Neural progenitor cell (in vitro differentiated cells): ENCODE measurements at regions not wholly inside any gene's neighbourhood (a gene's known extent, or its start where the extent isn't known, plus 50 kb on each side); places are given as distances from the start of the nearest gene placed in this dataset.

ENCODE experiments used
- DNase-seq: peaks from one replicate; pipeline ENCODE4 v3.0.0-alpha.2; 2016; ENCODE audit warnings: low spot score
- H2AFZ ChIP-seq: fragments of 200-600 bp; sonication (generic); replicated peaks from 2 replicates; pipeline ENCODE4 v1.6.1; 2016; ENCODE audit warnings: antibody characterized with exemption
- H3F3A ChIP-seq: fragments of 200-600 bp; sonication (generic); 2 replicates; pipeline ENCODE4 v1.6.1; 2016; ENCODE audit warnings: antibody characterized with exemption, low read depth
- H3K27ac ChIP-seq: fragments of 200-600 bp; sonication (generic); 2 replicates; pipeline ENCODE4 v1.5.1; 2016; ENCODE audit warnings: mild to moderate bottlenecking
- H3K27me3 ChIP-seq: fragments of 200-600 bp; sonication (generic); 2 replicates; pipeline ENCODE4 v1.6.1; 2016; ENCODE audit warnings: mild to moderate bottlenecking, moderate library complexity
- H3K36me3 ChIP-seq: fragments of 200-600 bp; sonication (generic); 2 replicates; pipeline ENCODE4 v1.5.1; 2016
- H3K4me1 ChIP-seq: fragments of 200-600 bp; sonication (generic); 2 replicates; pipeline ENCODE4 v1.6.1; 2016; ENCODE audit warnings: mixed run types
- H3K4me2 ChIP-seq: fragments of 200-600 bp; sonication (generic); 2 replicates; pipeline ENCODE4 v1.6.1; 2016
- H3K4me3 ChIP-seq: fragments of 200-600 bp; sonication (generic); 2 replicates; pipeline ENCODE4 v1.5.1; 2016
- H3K79me2 ChIP-seq: fragments of 200-600 bp; sonication (generic); 2 replicates; pipeline ENCODE4 v1.6.1; 2016; ENCODE audit warnings: low read depth
- H3K9ac ChIP-seq: fragments of 200-600 bp; sonication (generic); 2 replicates; pipeline ENCODE4 v1.6.1; 2016
- H3K9me3 ChIP-seq: fragments of 200-600 bp; sonication (generic); 2 replicates; pipeline ENCODE4 v1.5.1; 2016; ENCODE audit warnings: low read depth
- H4K20me1 ChIP-seq: fragments of 200-600 bp; sonication (generic); 2 replicates; pipeline ENCODE4 v1.6.1; 2016; ENCODE audit warnings: low read depth
- H3K27ac Mint-ChIP-seq: 3 replicates; pipeline ENCODE4 v1.8.0; 2021; ENCODE audit warnings: mixed read lengths
- H3K27me3 Mint-ChIP-seq: 2 replicates; pipeline ENCODE4 v1.8.0; 2022; ENCODE audit warnings: low read depth, mild to moderate bottlenecking, inconsistent platforms, moderate library complexity, mixed read lengths; ENCODE audit not compliant: insufficient read depth
- H3K36me3 Mint-ChIP-seq: 3 replicates; pipeline ENCODE4 v1.8.0; 2021; ENCODE audit warnings: mixed read lengths
- H3K4me1 Mint-ChIP-seq: 3 replicates; pipeline ENCODE4 v1.8.0; 2021; ENCODE audit warnings: mixed read lengths
- H3K4me3 Mint-ChIP-seq: 3 replicates; pipeline ENCODE4 v1.8.0; 2021; ENCODE audit warnings: mild to moderate bottlenecking, moderate library complexity, mixed read lengths
- H3K9me3 Mint-ChIP-seq: 3 replicates; pipeline ENCODE4 v1.8.0; 2020; ENCODE audit warnings: mixed read lengths
- EZH2 ChIP-seq: fragments of 200-600 bp; sonication (generic); IDR thresholded peaks from 2 replicates; pipeline ENCODE4 v1.6.1; 2017; ENCODE audit warnings: antibody characterized with exemption, mild to moderate bottlenecking, moderate library complexity
- EZH2phosphoT487 ChIP-seq: fragments of 200-600 bp; sonication (generic); IDR thresholded peaks from 2 replicates; pipeline ENCODE4 v1.6.1; 2017; ENCODE audit warnings: antibody characterized with exemption
- TF ChIP-seq, protein P1 (sequence below): fragments of 200-600 bp; sonication (generic); IDR thresholded peaks from 2 replicates; pipeline ENCODE4 v1.5.1; 2017; ENCODE audit warnings: antibody characterized with exemption, mild to moderate bottlenecking

GRCh38 chr6:9927275-9927674 is 487.6 kb downstream of the TFAP2A start:
- H4K20me1 ChIP-seq: no peaks in the 10 kb centered on the region
- H3K79me2 ChIP-seq: no peaks in the 10 kb centered on the region
- Mint-ChIP-seq H3K27ac (no peak overlapping the region), H3K9me3 (peaks cover 12% of the 10 kb centered on the region), H3K4me3 (no peak overlapping the region), H3K36me3 (no peaks in the 10 kb centered on the region), H3K27me3 (peaks cover 3% of the 10 kb centered on the region), H3K4me1 (no peaks in the 10 kb centered on the region)
- TF ChIP-seq, protein P1, sequence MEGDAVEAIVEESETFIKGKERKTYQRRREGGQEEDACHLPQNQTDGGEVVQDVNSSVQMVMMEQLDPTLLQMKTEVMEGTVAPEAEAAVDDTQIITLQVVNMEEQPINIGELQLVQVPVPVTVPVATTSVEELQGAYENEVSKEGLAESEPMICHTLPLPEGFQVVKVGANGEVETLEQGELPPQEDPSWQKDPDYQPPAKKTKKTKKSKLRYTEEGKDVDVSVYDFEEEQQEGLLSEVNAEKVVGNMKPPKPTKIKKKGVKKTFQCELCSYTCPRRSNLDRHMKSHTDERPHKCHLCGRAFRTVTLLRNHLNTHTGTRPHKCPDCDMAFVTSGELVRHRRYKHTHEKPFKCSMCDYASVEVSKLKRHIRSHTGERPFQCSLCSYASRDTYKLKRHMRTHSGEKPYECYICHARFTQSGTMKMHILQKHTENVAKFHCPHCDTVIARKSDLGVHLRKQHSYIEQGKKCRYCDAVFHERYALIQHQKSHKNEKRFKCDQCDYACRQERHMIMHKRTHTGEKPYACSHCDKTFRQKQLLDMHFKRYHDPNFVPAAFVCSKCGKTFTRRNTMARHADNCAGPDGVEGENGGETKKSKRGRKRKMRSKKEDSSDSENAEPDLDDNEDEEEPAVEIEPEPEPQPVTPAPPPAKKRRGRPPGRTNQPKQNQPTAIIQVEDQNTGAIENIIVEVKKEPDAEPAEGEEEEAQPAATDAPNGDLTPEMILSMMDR: no peak
- TF ChIP-seq EZH2: no peak
- TF ChIP-seq EZH2phosphoT487: no peak
- H3K27me3 ChIP-seq: no peaks in the 10 kb centered on the region
- no peak overlapping the region for H3K4me2 ChIP-seq
- DNase-seq: no peak
- no peak overlapping the region for H3K27ac ChIP-seq
- no peak overlapping the region for H3K4me3 ChIP-seq
- no peaks in the 10 kb centered on the region for H3F3A ChIP-seq
- H3K4me1 ChIP-seq: no peaks in the 10 kb centered on the region
- H3K9ac ChIP-seq: no peak overlapping the region
- H2AFZ ChIP-seq: no peak overlapping the region
- H3K9me3 ChIP-seq: no peaks in the 10 kb centered on the region
- no peaks in the 10 kb centered on the region for H3K36me3 ChIP-seq

DNA sequence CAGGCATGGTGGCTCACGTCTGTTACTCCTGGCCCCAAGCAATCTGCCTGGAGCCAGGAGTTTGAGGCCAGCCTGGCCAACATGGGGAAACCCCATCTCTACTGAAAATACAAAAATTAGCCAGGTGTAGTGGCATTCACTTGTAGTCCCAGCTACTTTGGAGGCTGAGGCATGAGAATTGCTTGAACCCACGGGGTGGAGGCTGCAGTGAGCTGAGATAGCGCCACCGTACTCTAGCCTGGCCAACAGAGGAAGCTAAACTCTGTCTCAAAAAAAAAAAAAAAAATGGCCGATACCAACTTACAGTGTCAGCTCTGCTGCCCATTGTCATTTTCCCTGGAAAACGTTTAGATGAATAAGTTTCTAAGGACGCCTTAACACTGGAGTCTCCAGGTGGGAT is 489.9 kb downstream of the TFAP2A start:
- Mint-ChIP-seq H3K4me3 (no peak overlapping the region), H3K36me3 (no peaks in the 10 kb centered on the region), H3K27me3 (peaks cover 3% of the 10 kb centered on the region), H3K27ac (no peak overlapping the region), H3K9me3 (peaks cover 10% of the 10 kb centered on the region), H3K4me1 (no peaks in the 10 kb centered on the region)
- H3K36me3 ChIP-seq: no peaks in the 10 kb centered on the region
- H3K9ac ChIP-seq: no peak overlapping the region
- TF ChIP-seq EZH2phosphoT487: no peak
- TF ChIP-seq, protein P1: no peak
- TF ChIP-seq EZH2: no peak
- H3K27ac ChIP-seq: no peak overlapping the region
- H2AFZ ChIP-seq: no peak overlapping the region
- DNase-seq: no peak
- H3F3A ChIP-seq: no peaks in the 10 kb centered on the region
- no peaks in the 10 kb centered on the region for H3K4me1 ChIP-seq
- no peaks in the 10 kb centered on the region for H3K9me3 ChIP-seq
- no peaks in the 10 kb centered on the region for H4K20me1 ChIP-seq
- H3K79me2 ChIP-seq: no peaks in the 10 kb centered on the region
- no peaks in the 10 kb centered on the region for H3K27me3 ChIP-seq
- H3K4me3 ChIP-seq: no peak overlapping the region
- H3K4me2 ChIP-seq: no peak overlapping the region

- Histone ChIP-seq H3K27me3 (no peaks in the 10 kb centered on the region), H2AFZ (no peak overlapping the region), H3K4me1 (no peaks in the 10 kb centered on the region), H3F3A (no peaks in the 10 kb centered on the region), H3K4me3 (no peak overlapping the region), H4K20me1 (no peaks in the 10 kb centered on the region), H3K9ac (no peak overlapping the region), H3K9me3 (no peaks in the 10 kb centered on the region), H3K36me3 (no peaks in the 10 kb centered on the region), H3K79me2 (no peaks in the 10 kb centered on the region), H3K27ac (no peak overlapping the region), H3K4me2 (no peak overlapping the region)
- H3K27me3 Mint-ChIP-seq: no peaks in the 10 kb centered on the region
- no peak overlapping the region for H3K27ac Mint-ChIP-seq
- H3K4me3 Mint-ChIP-seq: no peak overlapping the region
- TF ChIP-seq, protein P1: no peak
- no peak for TF ChIP-seq EZH2
- TF ChIP-seq EZH2phosphoT487: no peak
- no peaks in the 10 kb centered on the region for H3K9me3 Mint-ChIP-seq
- H3K36me3 Mint-ChIP-seq: no peaks in the 10 kb centered on the region
- no peaks in the 10 kb centered on the region for H3K4me1 Mint-ChIP-seq
- no peak for DNase-seq
Observed at GRCh38 chr6:9921366-9921765, 493.5 kb downstream of the TFAP2A start.
